ENCODE measurements at regions not wholly inside any gene's neighbourhood (a gene's known extent, or its start where the extent isn't known, plus 50 kb on each side); places are given as distances from the start of the nearest gene placed in this dataset.
"Not testable (repeated sequence)": the region's sequence is repeated elsewhere in the genome, so short reads cannot be mapped to it uniquely, and the experiment has no call there.

DNA sequence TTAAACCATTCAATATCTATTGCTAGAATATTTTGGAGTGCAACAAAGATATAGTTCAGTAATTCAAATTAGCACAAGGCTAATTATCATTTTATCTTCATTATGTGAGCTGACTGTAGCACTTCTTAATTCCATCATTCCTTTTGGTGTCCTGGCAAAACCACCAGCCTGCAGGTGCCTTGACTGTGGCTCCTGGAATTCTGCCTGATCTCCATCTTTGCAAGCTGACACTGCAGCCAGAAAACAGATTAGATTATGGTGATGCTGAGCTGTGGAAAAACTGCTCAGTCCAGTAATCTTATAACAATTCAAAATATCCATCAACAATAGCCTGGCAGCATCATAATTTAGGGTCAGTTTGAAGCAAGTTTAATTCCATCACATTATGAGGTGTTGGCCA is 919.5 kb downstream of the DTWD2 start:
- TF ChIP-seq, protein P1, sequence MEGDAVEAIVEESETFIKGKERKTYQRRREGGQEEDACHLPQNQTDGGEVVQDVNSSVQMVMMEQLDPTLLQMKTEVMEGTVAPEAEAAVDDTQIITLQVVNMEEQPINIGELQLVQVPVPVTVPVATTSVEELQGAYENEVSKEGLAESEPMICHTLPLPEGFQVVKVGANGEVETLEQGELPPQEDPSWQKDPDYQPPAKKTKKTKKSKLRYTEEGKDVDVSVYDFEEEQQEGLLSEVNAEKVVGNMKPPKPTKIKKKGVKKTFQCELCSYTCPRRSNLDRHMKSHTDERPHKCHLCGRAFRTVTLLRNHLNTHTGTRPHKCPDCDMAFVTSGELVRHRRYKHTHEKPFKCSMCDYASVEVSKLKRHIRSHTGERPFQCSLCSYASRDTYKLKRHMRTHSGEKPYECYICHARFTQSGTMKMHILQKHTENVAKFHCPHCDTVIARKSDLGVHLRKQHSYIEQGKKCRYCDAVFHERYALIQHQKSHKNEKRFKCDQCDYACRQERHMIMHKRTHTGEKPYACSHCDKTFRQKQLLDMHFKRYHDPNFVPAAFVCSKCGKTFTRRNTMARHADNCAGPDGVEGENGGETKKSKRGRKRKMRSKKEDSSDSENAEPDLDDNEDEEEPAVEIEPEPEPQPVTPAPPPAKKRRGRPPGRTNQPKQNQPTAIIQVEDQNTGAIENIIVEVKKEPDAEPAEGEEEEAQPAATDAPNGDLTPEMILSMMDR (IDR thresholded peaks at IDR 0.05) = no peak
- Mint-ChIP-seq H3K36me3 (ENCODE audit: low read depth) (no peaks in the 10 kb centered on the region), H3K4me3 (no peak overlapping the region), H3K4me1 (no peaks in the 10 kb centered on the region), H3K27me3 (no peaks in the 10 kb centered on the region), H3K9me3 (no peaks in the 10 kb centered on the region), H3K27ac (no peak overlapping the region)
- POLR2A ChIA-PET = no interaction called here
- ATAC-seq (ENCODE audit: low read depth) = no peak
- intact Hi-C loops (cut with micrococcal nuclease) = no loop called here
- DNase-seq = no peak
- CTCF ChIA-PET = no interaction called here

DNA sequence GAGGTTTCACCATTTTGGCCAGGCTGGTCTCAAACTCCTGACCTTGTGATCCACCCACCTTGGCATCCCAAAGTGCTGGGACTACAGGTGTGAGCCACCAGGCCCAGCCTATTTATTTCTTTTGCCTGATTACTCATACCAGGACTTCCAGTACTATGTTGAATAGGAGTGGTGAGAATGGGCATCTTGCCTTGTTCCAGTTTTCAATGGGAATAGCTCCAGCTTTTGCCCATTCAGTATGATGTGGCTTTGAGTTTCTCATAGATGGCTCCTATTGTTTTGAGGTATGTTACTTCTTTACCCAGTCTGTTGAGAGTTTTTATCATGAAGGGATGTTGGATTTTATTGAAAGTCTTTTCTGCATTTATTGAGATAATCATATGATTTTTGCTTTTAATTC is 924.5 kb downstream of the DTWD2 start:
- CTCF ChIA-PET; H3K4me3 Mint-ChIP-seq; intact Hi-C loops (cut with micrococcal nuclease); DNase-seq; H3K36me3 Mint-ChIP-seq (ENCODE audit: low read depth); ATAC-seq (ENCODE audit: low read depth); H3K9me3 Mint-ChIP-seq; H3K27me3 Mint-ChIP-seq; H3K4me1 Mint-ChIP-seq; H3K27ac Mint-ChIP-seq; POLR2A ChIA-PET: not testable (repeated sequence)

DNA sequence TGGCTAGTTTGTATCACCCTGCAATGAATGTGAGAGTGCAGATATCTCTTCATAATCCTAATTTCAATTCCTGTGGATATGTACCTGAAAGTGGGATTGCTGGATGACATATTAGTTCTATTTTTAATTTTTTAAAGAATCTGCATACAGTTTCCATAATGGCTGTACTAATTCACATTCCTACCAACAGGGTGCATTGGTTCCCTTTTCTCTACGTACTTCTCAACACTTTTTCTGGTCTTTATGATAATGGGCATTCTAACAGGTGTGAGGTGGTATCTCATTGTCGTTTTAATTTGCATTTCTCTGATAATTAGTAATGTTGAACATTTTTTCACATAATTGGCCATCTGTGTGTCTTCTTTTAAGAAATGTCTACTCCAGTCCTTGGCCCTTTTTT is 927.5 kb downstream of the DTWD2 start:
- no peaks in the 10 kb centered on the region for H3K36me3 Mint-ChIP-seq (ENCODE audit: low read depth)
- DNase-seq = no peak
- no peak overlapping the region for H3K27ac Mint-ChIP-seq
- TF ChIP-seq, protein P1 (IDR thresholded peaks at IDR 0.05) = no peak
- CTCF ChIA-PET = no interaction called here
- no peaks in the 10 kb centered on the region for H3K4me1 Mint-ChIP-seq
- POLR2A ChIA-PET = no interaction called here
- no peak for ATAC-seq (ENCODE audit: low read depth)
- no peak overlapping the region for H3K4me3 Mint-ChIP-seq
- intact Hi-C loops (cut with micrococcal nuclease) = no loop called here
- peaks cover 9% of the 10 kb centered on the region for H3K9me3 Mint-ChIP-seq
- H3K27me3 Mint-ChIP-seq = no peaks in the 10 kb centered on the region

DNA sequence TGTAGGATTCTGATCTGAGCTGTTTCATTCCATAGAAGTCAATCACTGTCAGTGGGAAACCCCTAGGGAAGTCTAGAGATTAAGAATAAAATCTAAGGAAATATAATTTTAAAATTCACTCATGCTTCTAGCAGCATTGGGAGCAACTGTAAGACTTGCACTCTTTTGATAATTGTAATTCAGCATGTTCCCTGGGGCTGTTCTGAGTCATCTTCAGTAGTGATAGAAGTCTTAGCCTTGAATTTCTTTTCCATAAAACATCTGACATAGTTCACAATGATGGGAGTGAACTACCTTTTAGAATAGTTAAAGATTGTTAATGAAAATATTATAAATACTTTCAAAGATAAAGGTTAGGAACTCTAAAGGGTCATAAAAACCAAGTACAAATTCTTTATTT is 935.8 kb downstream of the DTWD2 start:
- ATAC-seq (ENCODE audit: low read depth) (no peak), DNase-seq (no peak)
- TF ChIP-seq, protein P1 (IDR thresholded peaks at IDR 0.05) = no peak
- Mint-ChIP-seq H3K27ac (no peak overlapping the region), H3K9me3 (peaks cover 8% of the 10 kb centered on the region), H3K36me3 (ENCODE audit: low read depth) (no peaks in the 10 kb centered on the region), H3K4me3 (no peak overlapping the region), H3K4me1 (no peaks in the 10 kb centered on the region), H3K27me3 (no peaks in the 10 kb centered on the region)
- intact Hi-C loops (cut with micrococcal nuclease) = no loop called here
- POLR2A ChIA-PET = no interaction called here
- CTCF ChIA-PET = no interaction called here

DNA sequence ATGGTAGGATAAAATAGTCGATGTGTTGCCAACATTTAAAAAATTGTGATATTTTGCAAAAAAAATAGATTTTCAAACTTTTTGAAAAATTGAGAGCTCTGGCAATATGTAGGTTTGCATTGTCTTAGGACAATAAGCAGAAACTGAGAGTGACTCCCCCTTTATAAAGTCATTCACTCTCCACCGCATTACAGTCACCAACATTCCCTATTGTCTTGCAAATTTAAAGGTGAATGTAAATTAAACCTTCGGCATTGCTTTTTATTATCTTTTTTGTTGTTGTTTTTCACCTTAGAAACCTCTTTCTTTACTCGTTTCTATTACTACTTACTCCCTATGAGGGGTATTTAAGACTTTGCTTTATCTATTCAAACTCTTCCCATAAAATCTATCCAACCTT is 944.2 kb downstream of the DTWD2 start:
- no peak overlapping the region for H3K27ac Mint-ChIP-seq
- ChIA-PET CTCF (no interaction called here), POLR2A (no interaction called here)
- no peaks in the 10 kb centered on the region for H3K36me3 Mint-ChIP-seq (ENCODE audit: low read depth)
- no peaks in the 10 kb centered on the region for H3K27me3 Mint-ChIP-seq
- TF ChIP-seq, protein P1 (IDR thresholded peaks at IDR 0.05) = no peak
- DNase-seq (no peak), ATAC-seq (ENCODE audit: low read depth) (no peak)
- no peaks in the 10 kb centered on the region for H3K9me3 Mint-ChIP-seq
- H3K4me3 Mint-ChIP-seq = no peak overlapping the region
- H3K4me1 Mint-ChIP-seq = no peaks in the 10 kb centered on the region
- intact Hi-C loops (cut with micrococcal nuclease) = no loop called here

DNA sequence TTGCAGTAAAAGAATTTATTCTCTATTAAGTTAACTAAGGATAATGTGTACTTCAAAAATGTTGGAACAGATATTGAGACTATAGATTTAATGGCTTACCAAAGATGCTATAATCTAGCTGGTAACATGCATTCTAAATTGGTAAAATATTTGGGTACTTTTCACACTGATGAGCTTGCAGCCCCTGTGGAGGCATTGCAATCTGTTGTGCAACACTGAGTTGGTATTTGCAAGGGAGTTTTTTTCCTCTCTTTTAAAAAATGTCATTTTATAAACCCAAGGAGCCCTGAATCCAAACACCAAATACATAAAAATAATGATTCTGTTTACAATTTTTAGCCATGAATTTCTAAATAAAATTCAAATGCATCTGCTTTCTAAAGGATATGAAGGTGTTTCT is 944.8 kb downstream of the DTWD2 start:
- intact Hi-C loops (cut with micrococcal nuclease) = no loop called here
- CTCF ChIA-PET = no interaction called here
- H3K27me3 Mint-ChIP-seq = no peaks in the 10 kb centered on the region
- DNase-seq (no peak), ATAC-seq (ENCODE audit: low read depth) (no peak)
- H3K4me1 Mint-ChIP-seq = no peaks in the 10 kb centered on the region
- H3K9me3 Mint-ChIP-seq = no peaks in the 10 kb centered on the region
- no peak overlapping the region for H3K27ac Mint-ChIP-seq
- POLR2A ChIA-PET = no interaction called here
- no peak overlapping the region for H3K4me3 Mint-ChIP-seq
- H3K36me3 Mint-ChIP-seq (ENCODE audit: low read depth) = no peaks in the 10 kb centered on the region
- TF ChIP-seq, protein P1 (IDR thresholded peaks at IDR 0.05) = no peak

Measured in activated B cell treated with CpG ODN at 0.5 μM for 24 hours (primary cell).